Activated CD8-positive, alpha-beta T cell treated with anti-CD3 and anti-CD28 coated beads for 36 hours (primary cell): ENCODE measurements at regions not wholly inside any gene's neighbourhood (a gene's known extent, or its start where the extent isn't known, plus 50 kb on each side); places are given as distances from the start of the nearest gene placed in this dataset.
"Not testable (repeated sequence)": the region's sequence is repeated elsewhere in the genome, so short reads cannot be mapped to it uniquely, and the experiment has no call there.

Source experiments
- ATAC-seq: fragments of 200-7000 bp; cut with Tn5 transposase; one replicate; pipeline ENCODE4 v1.10.0; 2021; ENCODE audit warnings: mild to moderate bottlenecking, moderate library complexity
- CTCF ChIA-PET: fragments of 350-600 bp; sonication (Branson Sonifier 250); formaldehyde crosslinking; loops from one replicate; lab custom pipeline; 2021; ENCODE audit warnings: antibody characterized with exemption; lab: Charles Lee
- POLR2A ChIA-PET: fragments of 350-600 bp; sonication (Branson Sonifier 250); formaldehyde crosslinking; loops from one replicate; lab custom pipeline; 2021; ENCODE audit warnings: antibody characterized with exemption; lab: Charles Lee
- DNase-seq: peaks from one replicate; pipeline ENCODE4 v3.0.0-alpha.2; 2020
- H3K27ac Mint-ChIP-seq: one replicate; pipeline ENCODE4 v1.8.0; 2021; ENCODE audit warnings: mild to moderate bottlenecking, mixed read lengths
- H3K27me3 Mint-ChIP-seq: one replicate; pipeline ENCODE4 v1.8.0; 2021; ENCODE audit warnings: mixed read lengths
- H3K36me3 Mint-ChIP-seq: one replicate; pipeline ENCODE4 v1.8.0; 2021; ENCODE audit warnings: low read depth, mixed read lengths
- H3K4me1 Mint-ChIP-seq: one replicate; pipeline ENCODE4 v1.8.0; 2021; ENCODE audit warnings: low read depth, mixed read lengths
- H3K4me3 Mint-ChIP-seq: one replicate; pipeline ENCODE4 v1.8.0; 2021; ENCODE audit warnings: mild to moderate bottlenecking, moderate library complexity, mixed read lengths
- H3K9me3 Mint-ChIP-seq: one replicate; pipeline ENCODE4 v1.8.0; 2021; ENCODE audit warnings: mixed read lengths
- CTCF ChIP-seq: fragments of 200-600 bp; IDR thresholded peaks from one replicate; pipeline ENCODE4 v1.8.0; 2022; ENCODE audit warnings: antibody characterized with exemption, mild to moderate bottlenecking
- intact Hi-C: fragments of 100-400 bp; cut with micrococcal nuclease; formaldehyde crosslinking; loops from one replicate; pipeline ENCODE4 v1.10.0; 2022

- no peak for TF ChIP-seq CTCF
- peaks cover 24% of the 10 kb centered on the region for H3K4me1 Mint-ChIP-seq
- ChIA-PET CTCF (interaction anchor here (1.1 to 1.7 kb wide), 2 partner anchors 47 to 93 kb away, joined by 3 read pairs; no protein-coding TSS in a partner anchor), POLR2A (no interaction called here)
- no peaks in the 10 kb centered on the region for H3K27me3 Mint-ChIP-seq
- no peak overlapping the region for H3K27ac Mint-ChIP-seq
- no peak overlapping the region for H3K4me3 Mint-ChIP-seq
- H3K9me3 Mint-ChIP-seq = no peaks in the 10 kb centered on the region
- no peaks in the 10 kb centered on the region for H3K36me3 Mint-ChIP-seq
- ATAC-seq (no peak), DNase-seq (no peak)
- intact Hi-C loops = no loop called here
Observed at GRCh38 chr15:99455789-99456160, 110.0 kb upstream of the MEF2A start.

DNA sequence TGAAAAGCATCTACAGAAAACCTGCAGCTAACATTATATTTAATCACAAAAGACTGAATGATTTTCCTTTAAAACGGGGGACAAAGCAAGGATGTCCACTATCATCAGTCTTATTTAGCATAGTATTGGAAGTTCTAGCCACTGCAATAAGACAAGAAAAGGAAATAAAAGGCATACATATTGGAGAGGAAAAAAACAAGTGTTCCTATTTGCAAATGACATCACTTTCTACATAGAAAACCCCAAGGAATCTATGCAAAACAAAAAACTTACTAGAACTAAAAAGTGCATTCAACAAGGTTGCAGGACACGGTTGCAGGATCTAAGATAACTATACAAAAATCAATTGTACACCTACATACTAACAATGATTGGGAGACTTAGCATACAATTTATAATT, 101.6 kb upstream of the MEF2A start:
- POLR2A ChIA-PET = no interaction called here
- no peak overlapping the region for H3K27ac Mint-ChIP-seq

DNA sequence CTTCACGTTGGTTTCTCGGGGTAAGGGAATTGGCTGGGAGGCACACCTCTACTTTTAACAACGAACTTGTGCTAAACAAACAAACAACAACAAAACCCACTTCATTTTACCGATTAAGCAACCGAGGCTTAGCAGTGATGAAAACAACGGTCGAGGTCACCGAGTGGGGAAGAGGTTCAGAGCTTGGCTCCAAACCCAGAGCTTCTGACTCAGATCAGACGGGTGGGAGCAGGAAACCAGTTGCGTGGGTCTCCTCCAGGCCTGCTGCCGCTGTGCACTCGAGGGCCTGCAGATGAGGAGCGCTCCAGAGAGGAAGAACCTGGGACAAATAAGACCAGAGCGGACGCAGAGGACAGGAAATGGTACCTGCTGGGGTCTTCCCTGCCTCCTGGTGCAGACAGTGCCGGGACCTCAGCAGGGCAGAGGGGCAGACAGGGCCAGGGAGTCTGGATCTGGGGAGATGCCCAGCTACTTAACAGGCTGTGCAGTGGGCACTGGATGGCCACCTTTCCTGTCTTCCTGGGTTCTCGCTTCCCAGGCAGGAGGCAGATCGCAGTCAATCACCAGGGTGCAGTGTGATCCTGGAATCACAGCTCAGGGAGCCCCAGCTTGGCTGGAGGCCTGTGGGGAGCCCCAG, 99.0 kb upstream of the MEF2A start:
- no peak for DNase-seq
- Mint-ChIP-seq H3K4me1 (no peaks in the 10 kb centered on the region), H3K9me3 (peaks cover 15% of the 10 kb centered on the region), H3K4me3 (no peak overlapping the region), H3K27ac (no peak overlapping the region), H3K27me3 (peaks cover under 1% of the 10 kb centered on the region), H3K36me3 (no peaks in the 10 kb centered on the region)
- TF ChIP-seq CTCF = no peak
- POLR2A ChIA-PET = no interaction called here
- CTCF ChIA-PET = no interaction called here
- intact Hi-C loops = no loop called here
- ATAC-seq = no peak

More for the DNA sequence above, 101.6 kb upstream of the MEF2A start:
- Mint-ChIP-seq H3K4me1 (no peaks in the 10 kb centered on the region), H3K4me3 (no peak overlapping the region), H3K27me3 (no peaks in the 10 kb centered on the region), H3K9me3 (peaks cover 15% of the 10 kb centered on the region), H3K36me3 (no peaks in the 10 kb centered on the region)
- no peak for TF ChIP-seq CTCF
- CTCF ChIA-PET = interaction anchor here (1.4 kb wide), 1 partner anchor 11 kb away, joined by 4 read pairs; no protein-coding TSS in a partner anchor
- ATAC-seq (no peak), DNase-seq (no peak)
- intact Hi-C loops = no loop called here

DNA sequence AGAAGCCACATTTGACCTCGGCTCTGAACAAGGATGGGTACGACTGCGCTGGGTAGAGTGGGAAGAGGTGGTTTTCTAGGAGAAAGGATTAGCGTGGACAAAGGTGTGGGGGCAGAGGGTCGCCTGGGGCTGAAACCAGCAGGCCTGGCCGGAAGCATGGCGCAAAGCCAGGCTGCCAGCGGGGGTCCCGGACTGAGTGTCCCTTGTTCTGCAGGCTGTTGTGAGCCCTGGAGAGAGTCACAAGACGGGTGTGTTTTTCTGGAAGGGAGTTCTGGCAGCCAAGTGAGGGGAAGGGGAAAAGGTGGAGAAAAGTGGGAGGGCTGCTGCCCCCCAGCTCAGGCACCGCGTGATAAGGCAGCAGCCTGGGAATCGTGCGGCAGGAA, 98.5 kb upstream of the MEF2A start:
- H3K4me1 Mint-ChIP-seq = no peaks in the 10 kb centered on the region
- no peak overlapping the region for H3K4me3 Mint-ChIP-seq
- peaks cover 14% of the 10 kb centered on the region for H3K9me3 Mint-ChIP-seq
- intact Hi-C loops = no loop called here
- ATAC-seq = no peak
- POLR2A ChIA-PET = no interaction called here
- H3K27me3 Mint-ChIP-seq = peaks cover 2% of the 10 kb centered on the region
- no peak for TF ChIP-seq CTCF
- no peak overlapping the region for H3K27ac Mint-ChIP-seq
- H3K36me3 Mint-ChIP-seq = no peaks in the 10 kb centered on the region
- CTCF ChIA-PET = no interaction called here
- DNase-seq = no peak

- CTCF ChIA-PET = no interaction called here
- POLR2A ChIA-PET = no interaction called here
- DNase-seq (no peak), ATAC-seq (no peak)
- no peak for TF ChIP-seq CTCF
- peaks cover 5% of the 10 kb centered on the region for H3K4me1 Mint-ChIP-seq
- peaks cover 7% of the 10 kb centered on the region for H3K9me3 Mint-ChIP-seq
- intact Hi-C loops = no loop called here
- H3K27ac Mint-ChIP-seq = no peak overlapping the region
- peaks cover 2% of the 10 kb centered on the region for H3K27me3 Mint-ChIP-seq
- H3K36me3 Mint-ChIP-seq = no peaks in the 10 kb centered on the region
- no peak overlapping the region for H3K4me3 Mint-ChIP-seq
Observed at GRCh38 chr15:99467853-99468464, 97.8 kb upstream of the MEF2A start.

DNA sequence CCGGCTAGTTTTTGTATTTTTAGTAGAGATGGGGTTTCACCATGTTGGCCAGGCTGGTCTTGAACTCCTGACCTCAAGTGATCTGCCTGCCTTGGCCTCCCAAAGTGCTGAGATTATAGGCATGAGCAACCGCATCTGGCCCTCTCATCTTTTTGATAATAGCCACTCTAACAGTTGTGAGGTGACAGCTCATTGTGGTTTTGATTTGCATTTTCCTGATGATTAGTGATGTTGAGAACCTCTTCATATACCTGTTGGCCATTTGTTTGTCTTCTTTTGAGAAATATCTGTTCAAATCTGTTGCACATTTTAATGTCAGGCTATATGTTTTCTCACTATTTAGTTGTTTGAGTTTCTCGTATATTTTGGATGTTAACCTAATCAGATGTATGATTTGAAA, 95.6 kb upstream of the MEF2A start:
- H3K36me3 Mint-ChIP-seq, DNase-seq, H3K27me3 Mint-ChIP-seq, CTCF ChIA-PET, ATAC-seq, POLR2A ChIA-PET, intact Hi-C loops, H3K9me3 Mint-ChIP-seq, H3K4me3 Mint-ChIP-seq, H3K27ac Mint-ChIP-seq: not testable (repeated sequence)
- H3K4me1 Mint-ChIP-seq = peaks cover 15% of the 10 kb centered on the region
